ENCODE measurements at regions not wholly inside any gene's neighbourhood (a gene's known extent, or its start where the extent isn't known, plus 50 kb on each side); places are given as distances from the start of the nearest gene placed in this dataset.
"Not testable (repeated sequence)": the region's sequence is repeated elsewhere in the genome, so short reads cannot be mapped to it uniquely, and the experiment has no call there.

- POLR2A ChIA-PET (ENCODE audit: partially characterized antibody); H3K9me3 Mint-ChIP-seq; H3K36me3 ChIP-seq (ENCODE audit: insufficient read depth, low read length); H3K27ac ChIP-seq (ENCODE audit: low read depth, low read length); H3K4me3 Mint-ChIP-seq; H3K4me1 ChIP-seq (ENCODE audit: insufficient read depth, low read length); H3K27ac Mint-ChIP-seq; intact Hi-C loops (cut with micrococcal nuclease); DNase-seq; H3K36me3 Mint-ChIP-seq; H3K27me3 ChIP-seq (ENCODE audit: insufficient read depth, low read length); H3K9me3 ChIP-seq (ENCODE audit: control insufficient read depth in 1 of 2, low read length in 2 of 2); H3K4me3 ChIP-seq (ENCODE audit: low read length in 2 of 2); CTCF ChIA-PET (ENCODE audit: partially characterized antibody): not testable (repeated sequence)
- peaks cover 6 to 11% of the 10 kb centered on the region in 2 donors for H3K27me3 Mint-ChIP-seq
- peaks cover 6 to 12% (median 9%) of the 10 kb centered on the region in 4 donors for H3K4me1 Mint-ChIP-seq
Observed at GRCh38 chr2:161502279-161502678, 86.2 kb downstream of the TBR1 start.

- H3K27me3 Mint-ChIP-seq; CTCF ChIA-PET (ENCODE audit: partially characterized antibody); H3K4me1 ChIP-seq (ENCODE audit: insufficient read depth, low read length); H3K27me3 ChIP-seq (ENCODE audit: insufficient read depth, low read length); H3K27ac ChIP-seq (ENCODE audit: low read depth, low read length); H3K4me3 ChIP-seq (ENCODE audit: low read length in 2 of 2); H3K27ac Mint-ChIP-seq; H3K36me3 ChIP-seq (ENCODE audit: insufficient read depth, low read length); intact Hi-C loops (cut with micrococcal nuclease); H3K9me3 ChIP-seq (ENCODE audit: control insufficient read depth in 1 of 2, low read length in 2 of 2); POLR2A ChIA-PET (ENCODE audit: partially characterized antibody); H3K36me3 Mint-ChIP-seq; DNase-seq; H3K4me3 Mint-ChIP-seq: not testable (repeated sequence)
- Mint-ChIP-seq H3K9me3 (peaks cover 2 to 24% (median 4%) of the 10 kb centered on the region in 8 donors), H3K4me1 (peaks cover 6 to 12% (median 9%) of the 10 kb centered on the region in 4 donors)
Observed at GRCh38 chr2:161504628-161505289, 88.7 kb downstream of the TBR1 start.

DNA sequence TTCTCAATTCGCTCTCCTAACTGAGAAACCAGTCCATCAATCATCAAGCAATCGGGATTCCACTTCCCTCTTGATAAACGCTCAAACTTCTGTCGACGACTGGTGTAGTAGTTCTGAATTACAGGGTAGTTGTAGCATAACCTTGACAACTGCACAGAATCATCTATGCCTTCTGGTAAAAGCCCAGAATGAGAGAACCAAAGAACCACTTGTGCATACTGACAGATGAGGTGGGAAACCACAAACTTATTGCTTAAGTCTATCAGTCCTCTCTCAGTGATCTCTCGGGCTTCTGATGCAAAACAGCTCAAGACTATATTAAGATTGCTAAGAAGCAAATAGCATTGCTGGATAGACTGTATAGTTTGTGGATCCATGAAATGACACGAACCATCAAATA, 89.4 kb downstream of the TBR1 start:
- intact Hi-C loops (cut with micrococcal nuclease); DNase-seq; H3K4me3 ChIP-seq (ENCODE audit: low read length in 2 of 2); H3K9me3 ChIP-seq (ENCODE audit: control insufficient read depth in 1 of 2, low read length in 2 of 2); H3K4me1 ChIP-seq (ENCODE audit: insufficient read depth, low read length); POLR2A ChIA-PET (ENCODE audit: partially characterized antibody); H3K27ac ChIP-seq (ENCODE audit: low read depth, low read length); H3K27me3 Mint-ChIP-seq; H3K4me3 Mint-ChIP-seq; H3K36me3 Mint-ChIP-seq; H3K36me3 ChIP-seq (ENCODE audit: insufficient read depth, low read length); CTCF ChIA-PET (ENCODE audit: partially characterized antibody); H3K27ac Mint-ChIP-seq; H3K27me3 ChIP-seq (ENCODE audit: insufficient read depth, low read length): not testable (repeated sequence)
- peaks cover 6 to 12% (median 9%) of the 10 kb centered on the region in 4 donors for H3K4me1 Mint-ChIP-seq
- peaks cover 2 to 31% (median 7%) of the 10 kb centered on the region in 8 donors for H3K9me3 Mint-ChIP-seq

GRCh38 chr2:161513295-161514032, 97.4 kb downstream of the TBR1 start:
- H3K27ac ChIP-seq (ENCODE audit: low read depth, low read length); intact Hi-C loops (cut with micrococcal nuclease); DNase-seq; H3K9me3 ChIP-seq (ENCODE audit: control insufficient read depth in 1 of 2, low read length in 2 of 2); H3K27ac Mint-ChIP-seq; H3K27me3 ChIP-seq (ENCODE audit: insufficient read depth, low read length); H3K4me3 ChIP-seq (ENCODE audit: low read length in 2 of 2); H3K27me3 Mint-ChIP-seq; H3K4me1 Mint-ChIP-seq; H3K36me3 Mint-ChIP-seq; POLR2A ChIA-PET (ENCODE audit: partially characterized antibody); H3K4me3 Mint-ChIP-seq; H3K36me3 ChIP-seq (ENCODE audit: insufficient read depth, low read length); H3K4me1 ChIP-seq (ENCODE audit: insufficient read depth, low read length): not testable (repeated sequence)
- CTCF ChIA-PET (ENCODE audit: partially characterized antibody), result interaction anchor here (0.6 kb wide), 1 partner anchor 639 kb away, joined by 3 read pairs; the partner anchor contains the start of gene GCG
- peaks cover 2 to 41% (median 14%) of the 10 kb centered on the region in 8 donors for H3K9me3 Mint-ChIP-seq

DNA sequence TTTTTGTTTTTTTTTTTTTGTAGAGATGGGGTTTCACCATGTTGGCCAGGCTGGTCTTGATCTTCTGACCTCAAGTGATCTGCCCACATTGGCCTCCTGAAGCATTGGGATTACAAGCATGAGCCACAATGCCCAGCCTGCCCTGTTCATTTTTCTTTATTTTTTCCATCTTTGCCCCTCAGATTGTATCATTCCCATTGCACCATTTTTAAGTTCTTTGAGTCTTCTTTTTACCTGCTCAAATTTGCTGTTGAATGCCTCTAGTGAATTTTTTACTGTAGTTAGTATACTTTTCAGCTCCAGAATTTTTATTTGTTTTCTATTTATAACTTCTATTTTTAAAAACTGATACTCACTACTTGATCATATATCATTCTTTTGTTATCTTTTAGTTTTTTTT, 101.4 kb upstream of the SLC4A10 start:
- Histone ChIP-seq H3K4me1 (ENCODE audit: insufficient read depth, low read length) (no peaks in the 10 kb centered on the region), H3K36me3 (ENCODE audit: insufficient read depth, low read length) (no peaks in the 10 kb centered on the region), H3K27me3 (ENCODE audit: insufficient read depth, low read length) (no peaks in the 10 kb centered on the region), H3K4me3 (ENCODE audit: low read length in 2 of 2) (no peak overlapping the region), H3K9me3 (ENCODE audit: control insufficient read depth in 1 of 2, low read length in 2 of 2) (no peaks in the 10 kb centered on the region), H3K27ac (ENCODE audit: low read depth, low read length) (no peak overlapping the region)
- CTCF ChIA-PET (ENCODE audit: partially characterized antibody), result no interaction called here
- Mint-ChIP-seq H3K27me3 (peaks cover under 1 to 4% of the 10 kb centered on the region in 2 donors), H3K4me3 (no peak overlapping the region), H3K36me3 (peaks cover 0 to 2% of the 10 kb centered on the region in 2 donors), H3K4me1 (peaks cover 0 to 1% (median 0%) of the 10 kb centered on the region in 4 donors), H3K9me3 (peaks cover 0 to 39% (median 27%) of the 10 kb centered on the region in 8 donors), H3K27ac (no peak overlapping the region)
- POLR2A ChIA-PET (ENCODE audit: partially characterized antibody), result no interaction called here
- no peak for DNase-seq
- intact Hi-C loops (cut with micrococcal nuclease), result no loop called here

DNA sequence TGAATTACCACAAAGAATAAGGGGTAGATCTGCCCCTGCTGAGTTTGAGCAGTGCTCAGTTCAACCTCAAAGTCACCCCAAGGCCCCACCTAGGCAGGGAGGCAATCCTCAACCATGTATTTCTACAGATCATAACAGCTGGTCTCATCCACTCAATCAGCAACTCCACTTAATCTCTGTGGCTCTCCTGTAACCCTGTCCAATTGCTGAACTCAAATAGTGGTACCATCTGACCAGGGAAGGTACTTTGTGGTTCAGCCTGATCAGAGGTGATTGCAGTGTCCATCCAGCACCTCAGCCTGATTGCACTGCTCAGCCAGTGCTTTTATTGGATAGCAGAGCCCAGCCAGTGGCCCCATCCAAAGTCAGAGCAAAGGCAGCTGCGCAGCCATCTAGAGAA, 91.0 kb upstream of the SLC4A10 start:
- Histone ChIP-seq H3K4me1 (ENCODE audit: insufficient read depth, low read length) (no peaks in the 10 kb centered on the region), H3K4me3 (ENCODE audit: low read length in 2 of 2) (no peak overlapping the region), H3K36me3 (ENCODE audit: insufficient read depth, low read length) (no peaks in the 10 kb centered on the region), H3K9me3 (ENCODE audit: control insufficient read depth in 1 of 2, low read length in 2 of 2) (no peaks in the 10 kb centered on the region), H3K27ac (ENCODE audit: low read depth, low read length) (no peak overlapping the region), H3K27me3 (ENCODE audit: insufficient read depth, low read length) (no peaks in the 10 kb centered on the region)
- ChIA-PET CTCF (ENCODE audit: partially characterized antibody) (no interaction called here), POLR2A (ENCODE audit: partially characterized antibody) (no interaction called here)
- peaks cover 2 to 3% of the 10 kb centered on the region in 2 donors for H3K36me3 Mint-ChIP-seq
- no peak for DNase-seq
- peaks cover 8 to 13% of the 10 kb centered on the region in 2 donors for H3K27me3 Mint-ChIP-seq
- no peaks in the 10 kb centered on the region for H3K4me1 Mint-ChIP-seq
- H3K4me3 Mint-ChIP-seq, result no peak overlapping the region
- intact Hi-C loops (cut with micrococcal nuclease), result no loop called here
- H3K27ac Mint-ChIP-seq, result no peak overlapping the region
- H3K9me3 Mint-ChIP-seq, result peaks cover 0 to 35% (median 29%) of the 10 kb centered on the region in 8 donors

DNA sequence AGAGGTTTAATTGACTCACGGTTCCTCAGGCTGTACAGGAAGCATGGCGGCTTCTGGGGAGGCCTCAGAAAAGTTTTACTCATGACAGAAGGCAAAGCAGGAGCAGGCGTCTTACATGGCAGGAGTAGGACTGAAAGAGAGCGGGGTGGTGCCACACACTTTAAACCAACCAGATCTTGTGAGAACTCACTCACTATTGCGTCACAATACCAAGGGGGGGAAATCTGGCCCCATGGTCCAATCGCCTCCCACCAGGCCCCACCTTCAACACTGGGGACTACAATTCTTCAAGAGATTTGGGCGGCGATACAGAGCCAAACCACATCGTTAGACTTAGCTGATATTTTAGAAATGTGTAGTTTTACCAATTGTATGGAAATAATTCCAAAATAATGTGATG, 77.6 kb upstream of the SLC4A10 start:
- no peaks in the 10 kb centered on the region for H3K36me3 ChIP-seq (ENCODE audit: insufficient read depth, low read length)
- no peaks in the 10 kb centered on the region for H3K27me3 ChIP-seq (ENCODE audit: insufficient read depth, low read length)
- Mint-ChIP-seq H3K4me3 (no peak overlapping the region), H3K9me3 (no peaks in the 10 kb centered on the region), H3K4me1 (no peaks in the 10 kb centered on the region), H3K27ac (no peak overlapping the region), H3K27me3 (no peaks in the 10 kb centered on the region), H3K36me3 (no peaks in the 10 kb centered on the region)
- no peaks in the 10 kb centered on the region for H3K4me1 ChIP-seq (ENCODE audit: insufficient read depth, low read length)
- POLR2A ChIA-PET (ENCODE audit: partially characterized antibody), result no interaction called here
- no peak for DNase-seq
- intact Hi-C loops (cut with micrococcal nuclease), result no loop called here
- CTCF ChIA-PET (ENCODE audit: partially characterized antibody), result no interaction called here
- H3K9me3 ChIP-seq (ENCODE audit: control insufficient read depth in 1 of 2, low read length in 2 of 2), result no peaks in the 10 kb centered on the region
- H3K27ac ChIP-seq (ENCODE audit: low read depth, low read length), result no peak overlapping the region
- no peak overlapping the region for H3K4me3 ChIP-seq (ENCODE audit: low read length in 2 of 2)

Data from CD4-positive, alpha-beta memory T cell (primary cell).